ENCODE measurements at regions not wholly inside any gene's neighbourhood (a gene's known extent, or its start where the extent isn't known, plus 50 kb on each side); places are given as distances from the start of the nearest gene placed in this dataset.

DNA sequence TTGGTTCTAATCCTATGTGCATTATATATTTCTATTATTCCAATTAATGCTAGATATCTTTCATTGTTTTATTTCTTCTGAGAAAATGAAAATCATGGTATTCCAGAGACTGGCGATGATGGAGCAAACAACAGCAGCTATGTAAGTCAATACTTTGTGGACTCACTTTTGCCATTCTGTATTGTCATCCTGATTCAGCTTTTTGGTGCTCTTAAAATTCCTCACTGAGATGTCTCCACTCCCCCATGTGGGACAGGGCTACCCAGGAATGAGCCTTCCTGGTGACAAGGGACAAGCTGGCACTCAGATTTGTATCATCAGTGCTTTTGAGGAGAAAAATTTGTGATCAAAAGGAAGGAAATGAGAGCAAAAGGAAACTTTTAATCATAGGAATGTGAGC lies 56.7 kb upstream of the XCR1 start:
- Histone ChIP-seq H3K9ac (ENCODE audit: low read depth in 1 of 3, low read length in 3 of 3) (no peak overlapping the region), H3K4me1 (ENCODE audit: control insufficient read depth in 3 of 3, insufficient read depth in 3 of 3, low read length in 3 of 3) (peaks cover 0 to 28% (median 9%) of the 10 kb centered on the region in 3 donors), H3K9me3 (ENCODE audit: control insufficient read depth in 3 of 3, low read length in 3 of 3) (no peaks in the 10 kb centered on the region), H3K27ac (ENCODE audit: low read depth, low read length) (no peak overlapping the region), H3K27me3 (ENCODE audit: control insufficient read depth in 3 of 3, insufficient read depth in 3 of 3, low read length in 3 of 3) (no peaks in the 10 kb centered on the region), H3K4me3 (ENCODE audit: low read length in 3 of 3) (no peak overlapping the region), H3K36me3 (ENCODE audit: control insufficient read depth in 3 of 3, insufficient read depth in 3 of 3, low read length in 3 of 3) (no peaks in the 10 kb centered on the region)

DNA sequence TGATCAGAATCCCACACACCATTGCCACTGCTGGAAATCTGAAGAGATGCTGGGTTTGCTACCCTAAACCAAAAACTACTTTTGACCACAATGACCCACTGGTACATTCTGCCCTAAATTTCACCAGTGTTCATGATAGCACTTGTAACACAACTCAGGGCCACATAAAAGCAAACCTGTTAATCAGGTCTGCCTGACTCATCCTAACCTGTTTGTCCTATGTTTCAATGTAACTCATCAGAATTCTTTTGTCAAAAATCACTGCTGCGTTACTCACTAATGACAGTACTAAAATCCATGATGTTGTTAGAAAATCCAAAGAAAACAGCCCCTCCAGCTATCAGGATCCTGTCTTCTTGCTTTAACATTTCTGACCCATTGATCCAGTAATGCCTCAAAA lies 55.6 kb upstream of the XCR1 start:
- H3K9ac ChIP-seq (ENCODE audit: low read depth in 1 of 3, low read length in 3 of 3), result no peak overlapping the region
- H3K36me3 ChIP-seq (ENCODE audit: control insufficient read depth in 3 of 3, insufficient read depth in 3 of 3, low read length in 3 of 3), result no peaks in the 10 kb centered on the region
- H3K4me3 ChIP-seq (ENCODE audit: low read length in 3 of 3), result no peak overlapping the region
- H3K27me3 ChIP-seq (ENCODE audit: control insufficient read depth in 3 of 3, insufficient read depth in 3 of 3, low read length in 3 of 3), result no peaks in the 10 kb centered on the region
- H3K27ac ChIP-seq (ENCODE audit: low read depth, low read length), result no peak overlapping the region
- peaks cover 4 to 37% (median 11%) of the 10 kb centered on the region in 3 donors for H3K4me1 ChIP-seq (ENCODE audit: control insufficient read depth in 3 of 3, insufficient read depth in 3 of 3, low read length in 3 of 3)
- no peaks in the 10 kb centered on the region for H3K9me3 ChIP-seq (ENCODE audit: control insufficient read depth in 3 of 3, low read length in 3 of 3)

DNA sequence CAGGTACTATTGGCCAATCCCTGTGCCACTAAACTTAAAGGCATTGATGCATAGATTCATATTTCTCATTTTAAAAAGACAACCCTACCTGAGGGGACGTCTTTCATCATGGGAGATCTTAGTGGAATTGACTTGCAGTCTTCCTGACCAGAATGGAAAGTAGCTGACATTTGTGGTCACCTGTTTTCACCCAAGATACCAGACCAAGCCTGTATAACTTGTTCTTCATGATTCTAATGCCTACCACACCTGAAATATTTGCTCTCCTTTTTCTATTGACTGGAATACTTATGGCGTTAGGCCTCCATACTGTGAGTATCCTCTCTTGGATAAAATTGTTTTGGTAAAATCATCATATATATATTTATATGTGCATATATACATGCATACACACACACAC lies 54.7 kb upstream of the XCR1 start:
- Histone ChIP-seq H3K4me1 (ENCODE audit: control insufficient read depth in 3 of 3, insufficient read depth in 3 of 3, low read length in 3 of 3) (peaks cover 4 to 37% (median 11%) of the 10 kb centered on the region in 3 donors), H3K9ac (ENCODE audit: low read depth in 1 of 3, low read length in 3 of 3) (no peak overlapping the region), H3K4me3 (ENCODE audit: low read length in 3 of 3) (no peak overlapping the region)

DNA sequence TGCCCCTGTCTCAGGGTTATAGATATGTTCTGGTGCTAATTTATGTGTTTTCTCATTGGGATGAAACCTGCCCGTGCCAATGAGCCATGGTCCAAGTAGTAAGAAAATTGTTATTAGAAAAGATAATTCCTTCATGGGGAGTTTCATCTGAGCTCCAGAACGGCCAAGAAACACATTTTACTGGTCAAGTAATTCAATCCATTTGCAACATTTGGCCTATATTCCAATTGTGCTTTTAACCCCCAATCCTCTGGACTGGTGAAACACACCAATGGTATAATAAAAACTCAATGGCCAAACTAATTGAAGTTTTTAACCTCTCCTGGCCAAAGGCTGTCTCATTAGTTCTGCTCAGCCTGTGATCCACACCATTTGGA lies 53.7 kb upstream of the XCR1 start:
- Histone ChIP-seq H3K9ac (ENCODE audit: low read depth in 1 of 3, low read length in 3 of 3) (no peak overlapping the region), H3K36me3 (ENCODE audit: control insufficient read depth in 3 of 3, insufficient read depth in 3 of 3, low read length in 3 of 3) (no peaks in the 10 kb centered on the region), H3K4me3 (ENCODE audit: low read length in 3 of 3) (no peak overlapping the region)

More for the DNA sequence above, 54.7 kb upstream of the XCR1 start:
- H3K27ac ChIP-seq (ENCODE audit: low read depth, low read length), result no peak overlapping the region
- H3K27me3 ChIP-seq (ENCODE audit: control insufficient read depth in 3 of 3, insufficient read depth in 3 of 3, low read length in 3 of 3), result no peaks in the 10 kb centered on the region
- no peaks in the 10 kb centered on the region for H3K9me3 ChIP-seq (ENCODE audit: control insufficient read depth in 3 of 3, low read length in 3 of 3)
- no peaks in the 10 kb centered on the region for H3K36me3 ChIP-seq (ENCODE audit: control insufficient read depth in 3 of 3, insufficient read depth in 3 of 3, low read length in 3 of 3)

DNA sequence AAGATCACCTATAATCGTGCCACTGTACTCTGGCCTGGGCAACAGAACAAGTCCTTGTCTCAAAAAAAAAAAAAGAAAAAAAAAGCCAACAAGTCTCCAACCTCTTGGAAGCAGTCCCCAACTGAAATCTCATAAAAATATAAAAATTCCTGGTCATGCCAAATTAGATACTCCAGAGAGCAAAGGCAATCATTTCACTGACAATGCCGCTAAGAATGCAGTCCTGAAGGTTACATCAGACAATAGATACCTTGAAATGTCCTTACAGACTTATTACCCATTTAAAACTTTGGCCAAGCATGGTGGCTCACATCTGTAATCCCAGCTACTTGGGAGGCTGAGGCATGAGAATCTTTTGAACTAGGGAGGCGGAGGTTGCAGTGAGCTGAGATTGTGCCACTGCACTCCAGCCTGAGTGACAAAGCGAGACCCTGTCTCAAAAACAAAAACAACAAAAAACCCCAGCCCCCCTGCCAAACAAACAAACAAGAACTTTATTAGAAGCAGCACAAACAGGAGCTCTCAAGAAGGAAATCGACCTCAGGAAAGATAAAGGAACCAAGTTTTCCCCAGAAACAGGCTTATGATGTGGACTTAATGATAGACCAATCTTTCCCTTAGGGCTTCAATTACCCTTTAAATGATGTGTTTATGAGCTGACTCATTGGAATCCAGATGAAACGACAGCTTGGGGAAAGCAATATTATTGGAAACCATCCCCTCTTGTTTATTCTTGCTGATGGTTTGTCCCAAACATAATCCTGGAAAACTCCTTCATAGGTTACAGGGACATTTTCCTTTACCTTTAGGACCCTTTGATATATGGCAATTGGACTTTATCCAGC lies 53.1 kb upstream of the XCR1 start:
- no peaks in the 10 kb centered on the region for H3K36me3 ChIP-seq (ENCODE audit: control insufficient read depth in 3 of 3, insufficient read depth in 3 of 3, low read length in 3 of 3)
- no peak overlapping the region for H3K9ac ChIP-seq (ENCODE audit: low read depth in 1 of 3, low read length in 3 of 3)
- no peak overlapping the region for H3K4me3 ChIP-seq (ENCODE audit: low read length in 3 of 3)
- no peaks in the 10 kb centered on the region for H3K9me3 ChIP-seq (ENCODE audit: control insufficient read depth in 3 of 3, low read length in 3 of 3)
- H3K27me3 ChIP-seq (ENCODE audit: control insufficient read depth in 3 of 3, insufficient read depth in 3 of 3, low read length in 3 of 3), result no peaks in the 10 kb centered on the region
- no peak overlapping the region for H3K27ac ChIP-seq (ENCODE audit: low read depth, low read length)
- peaks cover 4 to 33% (median 11%) of the 10 kb centered on the region in 3 donors for H3K4me1 ChIP-seq (ENCODE audit: control insufficient read depth in 3 of 3, insufficient read depth in 3 of 3, low read length in 3 of 3)

More for the DNA sequence above, 53.7 kb upstream of the XCR1 start:
- peaks cover 4 to 37% (median 11%) of the 10 kb centered on the region in 3 donors for H3K4me1 ChIP-seq (ENCODE audit: control insufficient read depth in 3 of 3, insufficient read depth in 3 of 3, low read length in 3 of 3)
- H3K9me3 ChIP-seq (ENCODE audit: control insufficient read depth in 3 of 3, low read length in 3 of 3), result no peaks in the 10 kb centered on the region
- no peak overlapping the region for H3K27ac ChIP-seq (ENCODE audit: low read depth, low read length)
- H3K27me3 ChIP-seq (ENCODE audit: control insufficient read depth in 3 of 3, insufficient read depth in 3 of 3, low read length in 3 of 3), result no peaks in the 10 kb centered on the region

DNA sequence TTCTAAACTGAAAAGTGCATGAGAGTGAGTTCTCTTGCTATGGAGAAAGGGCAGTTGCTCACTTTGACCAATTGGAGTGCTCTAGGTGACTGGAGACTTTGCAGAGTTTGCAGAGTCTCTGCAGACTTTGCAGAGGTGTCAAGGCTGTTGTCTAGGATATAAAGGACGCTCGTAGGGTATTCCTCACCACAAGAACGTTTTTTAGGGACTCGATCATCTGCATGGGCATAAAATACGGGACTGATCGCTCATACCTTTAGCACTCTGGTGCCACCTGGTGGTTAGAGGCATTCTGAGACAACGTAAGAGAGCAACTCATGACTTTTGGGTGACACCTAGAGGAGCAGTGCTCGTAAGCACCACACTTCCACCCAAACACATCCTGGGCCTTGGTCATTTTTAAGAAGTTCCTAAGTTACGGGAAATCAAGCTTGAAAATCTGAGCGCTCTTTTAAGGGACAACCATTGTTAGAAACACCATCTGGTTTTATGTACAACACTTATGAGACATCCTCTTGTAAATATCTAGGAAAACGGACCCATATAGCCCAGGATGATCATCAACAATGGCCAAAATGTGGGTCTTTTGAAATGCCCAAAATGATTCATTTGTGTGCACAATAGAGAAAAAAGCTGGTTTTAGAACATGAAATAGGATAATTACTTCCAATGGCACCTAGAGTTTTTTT lies 51.6 kb upstream of the XCR1 start:
- H3K27me3 ChIP-seq (ENCODE audit: control insufficient read depth in 3 of 3, insufficient read depth in 3 of 3, low read length in 3 of 3), result no peaks in the 10 kb centered on the region
- H3K4me3 ChIP-seq (ENCODE audit: low read length in 3 of 3), result peak overlapping the region; percentile 23 to 57 (median 38)
- no peak overlapping the region for H3K27ac ChIP-seq (ENCODE audit: low read depth, low read length)
- peaks cover 4 to 32% (median 11%) of the 10 kb centered on the region in 3 donors for H3K4me1 ChIP-seq (ENCODE audit: control insufficient read depth in 3 of 3, insufficient read depth in 3 of 3, low read length in 3 of 3)
- peak overlapping the region in 2 of 3 donors; percentile 40 to 71 for H3K9ac ChIP-seq (ENCODE audit: low read depth in 1 of 3, low read length in 3 of 3)
- H3K9me3 ChIP-seq (ENCODE audit: control insufficient read depth in 3 of 3, low read length in 3 of 3), result no peaks in the 10 kb centered on the region
- H3K36me3 ChIP-seq (ENCODE audit: control insufficient read depth in 3 of 3, insufficient read depth in 3 of 3, low read length in 3 of 3), result no peaks in the 10 kb centered on the region
